ENCODE measurements at regions not wholly inside any gene's neighbourhood (a gene's known extent, or its start where the extent isn't known, plus 50 kb on each side); places are given as distances from the start of the nearest gene placed in this dataset.

DNA sequence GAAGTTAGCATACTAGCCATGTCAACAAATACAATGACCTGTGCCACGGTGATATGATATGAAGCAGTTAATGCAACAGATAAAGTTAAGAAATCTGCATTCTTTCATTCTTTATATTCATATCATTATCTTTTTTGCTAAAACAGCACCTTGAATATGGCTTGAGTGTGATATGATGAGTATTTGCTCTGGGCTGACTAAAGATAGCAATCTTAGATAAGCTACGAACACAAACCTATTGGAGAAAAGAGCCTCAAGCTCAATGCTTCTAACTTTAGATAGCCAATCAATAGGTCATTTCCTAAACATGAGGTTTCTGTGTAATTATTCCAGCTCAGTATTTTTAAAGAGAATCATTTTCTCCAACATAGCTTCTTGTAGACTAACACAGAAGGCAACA is 61.7 kb downstream of the NR2F1 start:
- no peak for TF ChIP-seq POLR2A (IDR thresholded peaks at IDR 0.05)
- TF ChIP-seq, protein P1, sequence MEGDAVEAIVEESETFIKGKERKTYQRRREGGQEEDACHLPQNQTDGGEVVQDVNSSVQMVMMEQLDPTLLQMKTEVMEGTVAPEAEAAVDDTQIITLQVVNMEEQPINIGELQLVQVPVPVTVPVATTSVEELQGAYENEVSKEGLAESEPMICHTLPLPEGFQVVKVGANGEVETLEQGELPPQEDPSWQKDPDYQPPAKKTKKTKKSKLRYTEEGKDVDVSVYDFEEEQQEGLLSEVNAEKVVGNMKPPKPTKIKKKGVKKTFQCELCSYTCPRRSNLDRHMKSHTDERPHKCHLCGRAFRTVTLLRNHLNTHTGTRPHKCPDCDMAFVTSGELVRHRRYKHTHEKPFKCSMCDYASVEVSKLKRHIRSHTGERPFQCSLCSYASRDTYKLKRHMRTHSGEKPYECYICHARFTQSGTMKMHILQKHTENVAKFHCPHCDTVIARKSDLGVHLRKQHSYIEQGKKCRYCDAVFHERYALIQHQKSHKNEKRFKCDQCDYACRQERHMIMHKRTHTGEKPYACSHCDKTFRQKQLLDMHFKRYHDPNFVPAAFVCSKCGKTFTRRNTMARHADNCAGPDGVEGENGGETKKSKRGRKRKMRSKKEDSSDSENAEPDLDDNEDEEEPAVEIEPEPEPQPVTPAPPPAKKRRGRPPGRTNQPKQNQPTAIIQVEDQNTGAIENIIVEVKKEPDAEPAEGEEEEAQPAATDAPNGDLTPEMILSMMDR (IDR thresholded peaks at IDR 0.05): no peak

All from breast epithelium (tissue), 3 donors.